ENCODE measurements at regions not wholly inside any gene's neighbourhood (a gene's known extent, or its start where the extent isn't known, plus 50 kb on each side); places are given as distances from the start of the nearest gene placed in this dataset.

- no peak overlapping the region for H2AFZ ChIP-seq (ENCODE audit: low read length, unreplicated experiment)
Observed at GRCh38 chr4:111215755-111216154, 592.9 kb upstream of the PITX2 start.

GRCh38 chr4:111216791-111217190, 593.9 kb upstream of the PITX2 start:
- H2AFZ ChIP-seq (ENCODE audit: low read length, unreplicated experiment), result no peak overlapping the region
- no peaks in the 10 kb centered on the region for H3K36me3 ChIP-seq (ENCODE audit: insufficient read depth, low read length)
- H3K4me1 ChIP-seq (ENCODE audit: control insufficient read depth, insufficient read depth, low read length, unreplicated experiment), result no peaks in the 10 kb centered on the region
- H3K4me3 ChIP-seq (ENCODE audit: low read depth, low read length), result no peak overlapping the region
- peaks cover 13% of the 10 kb centered on the region for H3K27me3 ChIP-seq (ENCODE audit: insufficient read depth, low read length)
- H3K27ac ChIP-seq (ENCODE audit: low read depth, low read length), result no peak overlapping the region
- no peaks in the 10 kb centered on the region for H3K79me2 ChIP-seq (ENCODE audit: control insufficient read depth, insufficient read depth, low read length, unreplicated experiment)

More at GRCh38 chr4:111215755-111216154, 592.9 kb upstream of the PITX2 start:
- Histone ChIP-seq H3K4me3 (ENCODE audit: low read depth, low read length) (no peak overlapping the region), H3K27ac (ENCODE audit: low read depth, low read length) (no peak overlapping the region), H3K79me2 (ENCODE audit: control insufficient read depth, insufficient read depth, low read length, unreplicated experiment) (no peaks in the 10 kb centered on the region), H3K27me3 (ENCODE audit: insufficient read depth, low read length) (peaks cover 13% of the 10 kb centered on the region), H3K4me1 (ENCODE audit: control insufficient read depth, insufficient read depth, low read length, unreplicated experiment) (no peaks in the 10 kb centered on the region), H3K36me3 (ENCODE audit: insufficient read depth, low read length) (no peaks in the 10 kb centered on the region)

- no peaks in the 10 kb centered on the region for H3K79me2 ChIP-seq (ENCODE audit: control insufficient read depth, insufficient read depth, low read length, unreplicated experiment)
- H2AFZ ChIP-seq (ENCODE audit: low read length, unreplicated experiment), result no peak overlapping the region
- H3K36me3 ChIP-seq (ENCODE audit: insufficient read depth, low read length), result no peaks in the 10 kb centered on the region
- no peaks in the 10 kb centered on the region for H3K4me1 ChIP-seq (ENCODE audit: control insufficient read depth, insufficient read depth, low read length, unreplicated experiment)
- no peak overlapping the region for H3K4me3 ChIP-seq (ENCODE audit: low read depth, low read length)
- H3K27me3 ChIP-seq (ENCODE audit: insufficient read depth, low read length), result peaks cover 10% of the 10 kb centered on the region; the same call in 1 of the 2 replicates
- H3K27ac ChIP-seq (ENCODE audit: low read depth, low read length), result no peak overlapping the region
Observed at GRCh38 chr4:111221371-111221770, 598.5 kb upstream of the PITX2 start.

- Histone ChIP-seq H3K27me3 (ENCODE audit: insufficient read depth, low read length) (no peaks in the 10 kb centered on the region), H3K4me1 (ENCODE audit: control insufficient read depth, insufficient read depth, low read length, unreplicated experiment) (peaks cover 3% of the 10 kb centered on the region), H3K36me3 (ENCODE audit: insufficient read depth, low read length) (no peaks in the 10 kb centered on the region), H2AFZ (ENCODE audit: low read length, unreplicated experiment) (no peak overlapping the region), H3K4me3 (ENCODE audit: low read depth, low read length) (no peak overlapping the region), H3K79me2 (ENCODE audit: control insufficient read depth, insufficient read depth, low read length, unreplicated experiment) (no peaks in the 10 kb centered on the region), H3K27ac (ENCODE audit: low read depth, low read length) (no peak overlapping the region)
Observed at GRCh38 chr4:111228396-111228795, 605.5 kb upstream of the PITX2 start.

- Histone ChIP-seq H3K79me2 (ENCODE audit: control insufficient read depth, insufficient read depth, low read length, unreplicated experiment) (no peaks in the 10 kb centered on the region), H2AFZ (ENCODE audit: low read length, unreplicated experiment) (no peak overlapping the region), H3K4me3 (ENCODE audit: low read depth, low read length) (no peak overlapping the region), H3K36me3 (ENCODE audit: insufficient read depth, low read length) (no peaks in the 10 kb centered on the region), H3K27ac (ENCODE audit: low read depth, low read length) (no peak overlapping the region), H3K27me3 (ENCODE audit: insufficient read depth, low read length) (no peaks in the 10 kb centered on the region), H3K4me1 (ENCODE audit: control insufficient read depth, insufficient read depth, low read length, unreplicated experiment) (peaks cover 3% of the 10 kb centered on the region)
Observed at GRCh38 chr4:111228874-111229273, 606.0 kb upstream of the PITX2 start.

- Histone ChIP-seq H3K4me3 (ENCODE audit: low read depth, low read length) (no peak overlapping the region), H2AFZ (ENCODE audit: low read length, unreplicated experiment) (no peak overlapping the region), H3K79me2 (ENCODE audit: control insufficient read depth, insufficient read depth, low read length, unreplicated experiment) (no peaks in the 10 kb centered on the region), H3K27me3 (ENCODE audit: insufficient read depth, low read length) (peaks cover 7% of the 10 kb centered on the region; the same call in 1 of the 2 replicates), H3K36me3 (ENCODE audit: insufficient read depth, low read length) (no peaks in the 10 kb centered on the region), H3K4me1 (ENCODE audit: control insufficient read depth, insufficient read depth, low read length, unreplicated experiment) (peaks cover 3% of the 10 kb centered on the region), H3K27ac (ENCODE audit: low read depth, low read length) (no peak overlapping the region)
Observed at GRCh38 chr4:111230265-111230664, 607.4 kb upstream of the PITX2 start.

GRCh38 chr4:111231281-111231680, 608.4 kb upstream of the PITX2 start:
- Histone ChIP-seq H3K4me3 (ENCODE audit: low read depth, low read length) (no peak overlapping the region), H3K27ac (ENCODE audit: low read depth, low read length) (no peak overlapping the region), H3K79me2 (ENCODE audit: control insufficient read depth, insufficient read depth, low read length, unreplicated experiment) (no peaks in the 10 kb centered on the region), H3K4me1 (ENCODE audit: control insufficient read depth, insufficient read depth, low read length, unreplicated experiment) (peaks cover 3% of the 10 kb centered on the region), H3K36me3 (ENCODE audit: insufficient read depth, low read length) (no peaks in the 10 kb centered on the region), H2AFZ (ENCODE audit: low read length, unreplicated experiment) (no peak overlapping the region), H3K27me3 (ENCODE audit: insufficient read depth, low read length) (peaks cover 8% of the 10 kb centered on the region)

- Histone ChIP-seq H3K79me2 (ENCODE audit: control insufficient read depth, insufficient read depth, low read length, unreplicated experiment) (no peaks in the 10 kb centered on the region), H3K36me3 (ENCODE audit: insufficient read depth, low read length) (no peaks in the 10 kb centered on the region), H2AFZ (ENCODE audit: low read length, unreplicated experiment) (no peak overlapping the region), H3K4me1 (ENCODE audit: control insufficient read depth, insufficient read depth, low read length, unreplicated experiment) (no peaks in the 10 kb centered on the region), H3K27me3 (ENCODE audit: insufficient read depth, low read length) (peaks cover 18% of the 10 kb centered on the region), H3K4me3 (ENCODE audit: low read depth, low read length) (no peak overlapping the region), H3K27ac (ENCODE audit: low read depth, low read length) (no peak overlapping the region)
Observed at GRCh38 chr4:111234939-111235338, 612.1 kb upstream of the PITX2 start.

- H3K27me3 ChIP-seq (ENCODE audit: insufficient read depth, low read length), result peaks cover 58% of the 10 kb centered on the region
- H3K36me3 ChIP-seq (ENCODE audit: insufficient read depth, low read length), result no peaks in the 10 kb centered on the region
- H2AFZ ChIP-seq (ENCODE audit: low read length, unreplicated experiment), result no peak overlapping the region
Observed at GRCh38 chr4:111263836-111264235, 641.0 kb upstream of the PITX2 start.

GRCh38 chr4:111266937-111267336, 644.1 kb upstream of the PITX2 start:
- Histone ChIP-seq H3K79me2 (ENCODE audit: control insufficient read depth, insufficient read depth, low read length, unreplicated experiment) (no peaks in the 10 kb centered on the region), H2AFZ (ENCODE audit: low read length, unreplicated experiment) (no peak overlapping the region), H3K36me3 (ENCODE audit: insufficient read depth, low read length) (no peaks in the 10 kb centered on the region), H3K4me3 (ENCODE audit: low read depth, low read length) (no peak overlapping the region), H3K4me1 (ENCODE audit: control insufficient read depth, insufficient read depth, low read length, unreplicated experiment) (peaks cover 6% of the 10 kb centered on the region), H3K27ac (ENCODE audit: low read depth, low read length) (no peak overlapping the region), H3K27me3 (ENCODE audit: insufficient read depth, low read length) (peaks cover 52% of the 10 kb centered on the region)

More at GRCh38 chr4:111263836-111264235, 641.0 kb upstream of the PITX2 start:
- H3K4me1 ChIP-seq (ENCODE audit: control insufficient read depth, insufficient read depth, low read length, unreplicated experiment), result peaks cover 3% of the 10 kb centered on the region
- H3K4me3 ChIP-seq (ENCODE audit: low read depth, low read length), result no peak overlapping the region
- H3K79me2 ChIP-seq (ENCODE audit: control insufficient read depth, insufficient read depth, low read length, unreplicated experiment), result no peaks in the 10 kb centered on the region
- no peak overlapping the region for H3K27ac ChIP-seq (ENCODE audit: low read depth, low read length)

- Histone ChIP-seq H3K36me3 (ENCODE audit: insufficient read depth, low read length) (no peaks in the 10 kb centered on the region), H3K79me2 (ENCODE audit: control insufficient read depth, insufficient read depth, low read length, unreplicated experiment) (no peaks in the 10 kb centered on the region), H3K4me1 (ENCODE audit: control insufficient read depth, insufficient read depth, low read length, unreplicated experiment) (peaks cover 6% of the 10 kb centered on the region), H3K4me3 (ENCODE audit: low read depth, low read length) (no peak overlapping the region), H3K27ac (ENCODE audit: low read depth, low read length) (no peak overlapping the region), H2AFZ (ENCODE audit: low read length, unreplicated experiment) (no peak overlapping the region), H3K27me3 (ENCODE audit: insufficient read depth, low read length) (peaks cover 45% of the 10 kb centered on the region)
Observed at GRCh38 chr4:111267786-111268185, 644.9 kb upstream of the PITX2 start.
